ENCODE measurements at regions not wholly inside any gene's neighbourhood (a gene's known extent, or its start where the extent isn't known, plus 50 kb on each side); places are given as distances from the start of the nearest gene placed in this dataset.
"Not testable (repeated sequence)": the region's sequence is repeated elsewhere in the genome, so short reads cannot be mapped to it uniquely, and the experiment has no call there.

GRCh38 chr1:192880231-192880630, 71.4 kb downstream of the RGS2 start:
- Histone ChIP-seq H3K27ac (peak overlapping the region; percentile 15 to 42), H3K27me3 (replicated peaks; ENCODE audit: insufficient read depth) (no peaks in the 10 kb centered on the region), H3K4me3 (no peak overlapping the region)

GRCh38 chr1:192884241-192884640, 75.4 kb downstream of the RGS2 start:
- DNase-seq (ENCODE audit: low spot score) (no peak), ATAC-seq (ENCODE audit: insufficient number of reproducible peaks, low FRiP score, low read depth) (no peak)
- H3K27me3 ChIP-seq (replicated peaks; ENCODE audit: insufficient read depth): no peaks in the 10 kb centered on the region
- peaks cover 10 to 14% of the 10 kb centered on the region in 2 donors for H3K4me1 ChIP-seq (ENCODE audit: control insufficient read depth in 1 of 2, low read depth in 2 of 2)
- no peak overlapping the region for H3K27ac ChIP-seq
- no peaks in the 10 kb centered on the region for H3K9me3 ChIP-seq
- TF ChIP-seq, protein P1, sequence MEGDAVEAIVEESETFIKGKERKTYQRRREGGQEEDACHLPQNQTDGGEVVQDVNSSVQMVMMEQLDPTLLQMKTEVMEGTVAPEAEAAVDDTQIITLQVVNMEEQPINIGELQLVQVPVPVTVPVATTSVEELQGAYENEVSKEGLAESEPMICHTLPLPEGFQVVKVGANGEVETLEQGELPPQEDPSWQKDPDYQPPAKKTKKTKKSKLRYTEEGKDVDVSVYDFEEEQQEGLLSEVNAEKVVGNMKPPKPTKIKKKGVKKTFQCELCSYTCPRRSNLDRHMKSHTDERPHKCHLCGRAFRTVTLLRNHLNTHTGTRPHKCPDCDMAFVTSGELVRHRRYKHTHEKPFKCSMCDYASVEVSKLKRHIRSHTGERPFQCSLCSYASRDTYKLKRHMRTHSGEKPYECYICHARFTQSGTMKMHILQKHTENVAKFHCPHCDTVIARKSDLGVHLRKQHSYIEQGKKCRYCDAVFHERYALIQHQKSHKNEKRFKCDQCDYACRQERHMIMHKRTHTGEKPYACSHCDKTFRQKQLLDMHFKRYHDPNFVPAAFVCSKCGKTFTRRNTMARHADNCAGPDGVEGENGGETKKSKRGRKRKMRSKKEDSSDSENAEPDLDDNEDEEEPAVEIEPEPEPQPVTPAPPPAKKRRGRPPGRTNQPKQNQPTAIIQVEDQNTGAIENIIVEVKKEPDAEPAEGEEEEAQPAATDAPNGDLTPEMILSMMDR (IDR thresholded peaks at IDR 0.05): no peak
- no peak overlapping the region for H3K4me3 ChIP-seq
- no peaks in the 10 kb centered on the region for H3K36me3 ChIP-seq

More at GRCh38 chr1:192880231-192880630, 71.4 kb downstream of the RGS2 start:
- no peak for ATAC-seq (ENCODE audit: insufficient number of reproducible peaks, low FRiP score, low read depth)
- no peaks in the 10 kb centered on the region for H3K36me3 ChIP-seq
- no peaks in the 10 kb centered on the region for H3K9me3 ChIP-seq
- H3K4me1 ChIP-seq (ENCODE audit: control insufficient read depth in 1 of 2, low read depth in 2 of 2): peaks cover 28 to 41% of the 10 kb centered on the region in 2 donors
- no peak for DNase-seq (ENCODE audit: low spot score)
- TF ChIP-seq, protein P1 (IDR thresholded peaks at IDR 0.05): no peak

DNA sequence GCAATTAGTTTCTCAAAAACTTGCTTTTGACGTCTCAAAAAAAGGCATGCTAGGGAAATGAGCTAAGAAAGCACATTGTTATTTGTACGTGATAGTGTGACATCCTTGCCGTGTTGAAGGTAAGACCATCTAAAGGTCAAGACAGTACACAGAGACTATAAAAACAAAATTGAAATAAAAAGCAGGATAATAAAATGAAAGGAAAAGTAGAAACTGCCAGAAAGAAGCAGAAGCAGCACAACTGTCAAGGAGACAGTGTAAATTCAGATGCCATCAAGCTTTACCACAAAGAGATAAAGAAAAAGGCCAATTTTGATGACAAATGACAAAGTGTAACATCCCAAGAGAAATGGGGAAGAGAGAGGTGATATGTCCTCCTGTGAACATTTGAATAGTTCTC, 76.5 kb downstream of the RGS2 start:
- H3K9me3 ChIP-seq; H3K4me3 ChIP-seq; H3K36me3 ChIP-seq; H3K4me1 ChIP-seq (ENCODE audit: control insufficient read depth in 1 of 2, low read depth in 2 of 2); H3K27ac ChIP-seq; ATAC-seq (ENCODE audit: insufficient number of reproducible peaks, low FRiP score, low read depth); H3K27me3 ChIP-seq (replicated peaks; ENCODE audit: insufficient read depth); DNase-seq (ENCODE audit: low spot score): not testable (repeated sequence)

DNA sequence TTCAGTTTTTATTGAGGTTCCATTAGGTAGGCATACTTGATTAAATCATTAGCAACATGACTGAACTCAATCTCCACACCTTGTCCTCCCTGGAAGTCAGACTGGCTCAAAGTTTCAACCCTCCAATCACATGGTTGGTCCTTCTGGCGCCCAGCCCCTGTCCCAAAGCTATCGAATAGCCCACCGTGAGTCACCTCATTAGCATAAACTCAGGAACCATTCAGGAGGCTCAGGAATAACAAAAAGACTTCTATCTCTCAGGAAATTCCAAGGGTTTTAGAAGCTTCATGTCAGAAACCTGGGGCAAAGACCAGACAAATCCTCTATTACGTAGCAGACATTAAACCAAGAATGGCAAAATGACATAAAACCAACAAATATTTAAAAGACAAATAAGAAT, 78.6 kb downstream of the RGS2 start:
- H3K36me3 ChIP-seq: no peaks in the 10 kb centered on the region
- H3K4me3 ChIP-seq: no peak overlapping the region
- no peak for DNase-seq (ENCODE audit: low spot score)
- no peaks in the 10 kb centered on the region for H3K27me3 ChIP-seq (replicated peaks; ENCODE audit: insufficient read depth)
- H3K9me3 ChIP-seq: no peaks in the 10 kb centered on the region
- peaks cover 0 to under 1% of the 10 kb centered on the region in 2 donors for H3K4me1 ChIP-seq (ENCODE audit: control insufficient read depth in 1 of 2, low read depth in 2 of 2)
- ATAC-seq (ENCODE audit: insufficient number of reproducible peaks, low FRiP score, low read depth): no peak
- TF ChIP-seq, protein P1 (IDR thresholded peaks at IDR 0.05): no peak
- no peak overlapping the region for H3K27ac ChIP-seq

- H3K27ac ChIP-seq: no peak overlapping the region
These were observed 79.7 kb downstream of the RGS2 start for GRCh38 chr1:192888574-192888973.

More at GRCh38 chr1:192888574-192888973, 79.7 kb downstream of the RGS2 start:
- H3K4me1 ChIP-seq (ENCODE audit: control insufficient read depth in 1 of 2, low read depth in 2 of 2): peaks cover 0 to 9% of the 10 kb centered on the region in 2 donors
- no peaks in the 10 kb centered on the region for H3K36me3 ChIP-seq
- H3K9me3 ChIP-seq: no peaks in the 10 kb centered on the region
- no peak for ATAC-seq (ENCODE audit: insufficient number of reproducible peaks, low FRiP score, low read depth)
- no peak for DNase-seq (ENCODE audit: low spot score)
- TF ChIP-seq, protein P1 (IDR thresholded peaks at IDR 0.05): no peak
- no peak overlapping the region for H3K4me3 ChIP-seq
- H3K27me3 ChIP-seq (replicated peaks; ENCODE audit: insufficient read depth): no peaks in the 10 kb centered on the region
